HCT116 (cell line): ENCODE measurements at regions not wholly inside any gene's neighbourhood (a gene's known extent, or its start where the extent isn't known, plus 50 kb on each side); places are given as distances from the start of the nearest gene placed in this dataset.

ENCODE experiments used
- ATAC-seq: fragments of 200-7000 bp; cut with Tn5 transposase; 2 replicates; pipeline ENCODE4 v1.9.1; 2020; ENCODE audit warnings: mild to moderate bottlenecking, moderate library complexity
- BruUV-seq: library from RNA; stranded (reverse); fragments of 400-500 nt; replicated peaks from 2 replicates; lab custom pipeline; 2021; lab: Mats Ljungman, UMichigan
- CTCF ChIA-PET: fragments of 300-600 bp; sonication (Branson Sonifier 250); formaldehyde crosslinking; loops from one replicate; lab custom pipeline; 2021; ENCODE audit warnings: antibody characterized with exemption; lab: Charles Lee
- POLR2A ChIA-PET: fragments of 300-600, 350-600 bp; sonication (Branson Sonifier 250); formaldehyde crosslinking; loops from one replicate; lab custom pipeline; 2021; ENCODE audit warnings: antibody characterized with exemption; lab: Charles Lee
- RAD21 ChIA-PET, 2 experiments: fragments of 300-600 bp; sonication (Branson Sonifier 250); formaldehyde crosslinking; loops; one replicate each; lab custom pipeline; 2023; ENCODE audit warnings: low total read pairs in 2 of 2; ENCODE audit not compliant: uncharacterized antibody in 2 of 2, unreplicated experiment in 2 of 2, low non-redundant PET in 1 of 2; lab: Charles Lee
- DNase-seq: peaks from one replicate; pipeline ENCODE4 v3.0.0-alpha.2; 2010; ENCODE audit warnings: low read depth, low spot score
- H2AFZ ChIP-seq: fragments of 200-600 bp; shearing (Covaris generic), sonication (generic); 2 replicates; pipeline ENCODE4 v1.6.1; 2017; ENCODE audit warnings: low read depth, mixed run types, mixed read lengths, antibody characterized with exemption, low read length; ENCODE audit not compliant: poor library complexity, severe bottlenecking
- H3K27ac ChIP-seq: 2 replicates; pipeline ENCODE4 v1.5.1; 2012; ENCODE audit warnings: low read depth, low read length
- H3K27me3 ChIP-seq: fragments of 200-600 bp; sonication (generic); 2 replicates; pipeline ENCODE4 v1.6.1; 2016; ENCODE audit warnings: mixed run types, low read length, mixed read lengths; ENCODE audit not compliant: insufficient read depth
- H3K36me3 ChIP-seq, 2 experiments: fragments of 200-500 bp in 1 of 2; fragments of 200-600 bp in 1 of 2; sonication (Bioruptor generic) in 1 of 2; sonication (generic) in 1 of 2; 2 replicates each; pipeline versions ENCODE4 v1.5.1 to v1.6.1; 2014 to 2016; ENCODE audit warnings: low read length in 2 of 2, inconsistent platforms in 1 of 2, mixed read lengths in 1 of 2, mixed run types in 1 of 2; ENCODE audit not compliant: insufficient read depth in 2 of 2, control insufficient read depth in 1 of 2
- H3K4me1 ChIP-seq, 2 experiments: fragments of 200-600 bp in 1 of 2; sonication (generic) in 1 of 2; 2 replicates each; pipeline versions ENCODE4 v1.5.1 to v1.6.1; 2012 to 2017; ENCODE audit warnings: low read length in 2 of 2, inconsistent platforms in 1 of 2, mild to moderate bottlenecking in 1 of 2, mixed read lengths in 1 of 2, mixed run types in 1 of 2, moderate library complexity in 1 of 2; ENCODE audit not compliant: insufficient read depth in 2 of 2, control insufficient read depth in 1 of 2
- H3K4me2 ChIP-seq: fragments of 200-600 bp; sonication (generic); 2 replicates; pipeline ENCODE4 v1.6.1; 2017; ENCODE audit warnings: mixed run types, low read length, mixed read lengths
- H3K4me3 ChIP-seq, 2 experiments: fragments of 200-600 bp in 1 of 2; sonication (generic) in 1 of 2; replicated peaks in 1 of 2; 2 replicates each; pipeline ENCODE4 v1.5.1; 2011 to 2016; ENCODE audit warnings: low read length in 2 of 2, control low read depth in 1 of 2, low read depth in 1 of 2, mild to moderate bottlenecking in 1 of 2, mixed read lengths in 1 of 2, mixed run types in 1 of 2
- H3K79me2 ChIP-seq: fragments of 200-600 bp; sonication (generic); 2 replicates; pipeline ENCODE4 v1.6.1; 2017; ENCODE audit warnings: mild to moderate bottlenecking, mixed run types, low read length, moderate library complexity, mixed read lengths; ENCODE audit not compliant: insufficient read depth
- H3K9ac ChIP-seq: fragments of 200-600 bp; sonication (generic); 2 replicates; pipeline ENCODE4 v1.6.1; 2016; ENCODE audit warnings: low read length, mixed read lengths
- H3K9me2 ChIP-seq: fragments of 200-600 bp; sonication (generic), shearing (Covaris generic); 2 replicates; pipeline ENCODE4 v1.6.1; 2017; ENCODE audit warnings: mixed run types, mild to moderate bottlenecking, moderate library complexity; ENCODE audit not compliant: insufficient read depth
- H3K9me3 ChIP-seq, 2 experiments: fragments of 200-500 bp in 1 of 2; fragments of 200-600 bp in 1 of 2; sonication (Bioruptor generic) in 1 of 2; sonication (generic) in 1 of 2; 2 replicates each; pipeline ENCODE4 v1.6.1; 2014 to 2017; ENCODE audit warnings: low read length in 2 of 2, mixed read lengths in 2 of 2, inconsistent platforms in 1 of 2, low read depth in 1 of 2, mild to moderate bottlenecking in 1 of 2, mixed run types in 1 of 2, moderate library complexity in 1 of 2; ENCODE audit not compliant: control insufficient read depth in 1 of 2, insufficient read depth in 1 of 2
- H4K20me1 ChIP-seq: fragments of 200-600 bp; sonication (generic), shearing (Covaris generic); 2 replicates; pipeline ENCODE4 v1.6.1; 2017; ENCODE audit warnings: mixed run types, mild to moderate bottlenecking, moderate library complexity; ENCODE audit not compliant: insufficient read depth
- CBX3 ChIP-seq: IDR thresholded peaks from 2 replicates; pipeline ENCODE4 v1.6.1; 2012; ENCODE audit warnings: low read depth
- CEBPB ChIP-seq: IDR thresholded peaks from 2 replicates; pipeline ENCODE4 v1.6.1; 2012; ENCODE audit warnings: low read depth
- EZH2 ChIP-seq: fragments of 200-600 bp; sonication (generic); IDR thresholded peaks from 2 replicates; pipeline ENCODE4 v1.6.1; 2017; ENCODE audit warnings: antibody characterized with exemption, mixed run types
- EZH2phosphoT487 ChIP-seq: fragments of 200-600 bp; IDR thresholded peaks from 2 replicates; pipeline ENCODE4 v1.6.1; 2018; ENCODE audit warnings: antibody characterized with exemption, borderline replicate concordance
- FOSL1 ChIP-seq: IDR thresholded peaks from 2 replicates; pipeline ENCODE4 v1.6.1; 2012; ENCODE audit warnings: low read depth
- POLR2A ChIP-seq: IDR thresholded peaks from 2 replicates; pipeline ENCODE4 v1.7.0; 2011; ENCODE audit warnings: borderline replicate concordance; ENCODE audit not compliant: insufficient read depth, insufficient read length; ENCODE audit errors: extremely low read depth
- POLR2AphosphoS5 ChIP-seq: IDR thresholded peaks from 2 replicates; pipeline ENCODE4 v1.6.1; 2011; ENCODE audit warnings: mild to moderate bottlenecking, low read depth, low read length, moderate library complexity
- RAD21 ChIP-seq: IDR thresholded peaks from 2 replicates; pipeline ENCODE4 v1.6.1; 2012; ENCODE audit warnings: low read depth, mild to moderate bottlenecking
- SIN3A ChIP-seq: IDR thresholded peaks from 2 replicates; pipeline ENCODE4 v1.6.1; 2012; ENCODE audit warnings: low read depth
- SP1 ChIP-seq: IDR thresholded peaks from 2 replicates; pipeline ENCODE4 v1.6.1; 2012; ENCODE audit warnings: low read depth
- ZFX ChIP-seq: fragments of 450-650 bp; IDR thresholded peaks from 2 replicates; pipeline ENCODE4 v1.6.1; 2017
- ZNF274 ChIP-seq: fragments of 200-500 bp; sonication (Bioruptor generic); IDR thresholded peaks from 2 replicates; pipeline ENCODE4 v1.6.1; 2014; ENCODE audit warnings: mild to moderate bottlenecking, low read depth, low read length, inconsistent platforms
- intact Hi-C: fragments of 100-400 bp; cut with micrococcal nuclease; formaldehyde crosslinking; loops from 2 replicates; pipeline ENCODE4 v1.10.0; 2022
- TF ChIP-seq, protein P1 (sequence below): IDR thresholded peaks from 2 replicates; pipeline ENCODE4 v1.6.1; 2012
- TF ChIP-seq, protein P2 (sequence below), 3 experiments: fragments of 200-600 bp in 1 of 3; sonication (generic) in 1 of 3; IDR thresholded peaks in 2 of 3; conservative IDR thresholded peaks in 1 of 3; 2 replicates each; pipeline ENCODE4 v1.5.1; 2012 to 2017; ENCODE audit warnings: low read depth in 2 of 3, low read length in 2 of 3, antibody characterized with exemption in 1 of 3, borderline replicate concordance in 1 of 3, control low read depth in 1 of 3, mild to moderate bottlenecking in 1 of 3, mixed read lengths in 1 of 3, mixed run types in 1 of 3, moderate library complexity in 1 of 3; ENCODE audit not compliant: insufficient read depth in 1 of 3

DNA sequence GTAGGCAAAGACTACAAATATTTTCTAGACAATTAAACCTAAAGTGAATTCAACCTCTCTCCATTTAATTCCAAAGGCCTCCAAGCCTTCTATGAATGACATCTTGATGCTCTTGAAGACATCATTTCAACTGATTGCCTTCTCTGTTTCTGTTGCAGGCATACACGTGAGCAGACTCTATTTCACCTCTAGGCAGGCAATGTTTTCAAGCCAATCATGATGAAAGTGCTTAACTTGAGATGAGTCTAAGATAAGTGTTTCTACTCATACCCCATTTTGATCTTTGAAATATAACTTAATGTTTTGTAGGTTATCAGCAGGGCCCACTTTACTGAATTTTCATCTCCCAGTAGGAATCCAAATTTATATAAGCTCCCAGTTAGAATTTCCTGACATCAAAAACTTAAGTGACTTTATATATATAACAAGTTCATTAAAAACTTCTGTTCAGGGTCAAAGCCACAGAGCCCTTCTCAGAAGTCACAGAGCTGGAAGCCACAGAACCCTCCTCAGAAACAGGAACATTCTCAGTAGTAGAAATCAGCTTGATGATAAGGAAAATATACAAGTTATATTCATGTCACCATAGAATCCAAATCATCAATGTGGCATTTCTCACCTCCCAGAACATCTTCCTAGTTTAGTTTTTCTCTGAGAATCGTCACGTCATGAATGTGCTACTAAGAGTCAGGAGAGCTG, 108.5 kb downstream of the PHLDA1 start (continued):
- TF ChIP-seq SIN3A: no peak
- TF ChIP-seq RAD21: no peak
- no peak for TF ChIP-seq EZH2
- TF ChIP-seq, all 23 proteins: peak for 0

DNA sequence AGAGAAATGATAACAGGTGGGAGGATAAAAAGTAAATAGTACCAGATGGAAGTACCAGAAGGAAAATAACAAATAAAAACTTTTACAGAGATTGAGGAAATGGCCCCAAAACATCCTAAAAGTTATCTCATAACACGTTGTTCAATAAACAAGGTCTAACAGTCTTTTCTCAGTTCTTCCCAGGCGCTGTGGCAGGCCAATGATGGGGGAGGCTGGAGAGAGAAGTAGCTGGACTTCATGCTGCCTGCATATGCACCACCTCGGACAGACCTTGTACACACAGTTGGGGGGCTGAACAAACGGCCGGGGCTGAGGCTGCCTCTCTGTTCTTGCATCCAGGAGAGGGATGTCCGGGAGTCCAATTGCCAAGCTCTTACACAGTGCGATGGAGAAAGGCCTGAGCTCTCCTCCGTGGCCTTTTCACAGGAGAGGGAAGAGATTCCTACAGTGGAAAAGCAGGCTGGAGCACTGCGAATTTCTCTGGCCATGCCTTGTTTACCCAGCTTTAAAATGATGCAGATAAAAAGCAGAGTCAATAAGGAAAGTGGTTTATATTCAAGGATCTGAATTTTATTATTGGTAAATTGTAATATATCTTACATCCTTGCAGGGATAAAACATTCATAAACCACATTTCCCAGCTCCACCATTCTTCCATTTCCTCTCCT, 109.8 kb downstream of the PHLDA1 start:
- H3K4me2 ChIP-seq: no peak overlapping the region
- 0 out of 4 replicates have a peak, but pooled peaks cover 0 to 9% of the 10 kb centered on the region in 2 experiments for H3K36me3 ChIP-seq
- CTCF ChIA-PET: no interaction called here
- ATAC-seq (no peak), DNase-seq (no peak)
- POLR2A ChIA-PET: interaction anchor here (0.7 to 1.4 kb wide), 2 partner anchors 10 to 23 kb away, joined by 3 to 4 read pairs; no protein-coding TSS in a partner anchor
- TF ChIP-seq SP1: no peak
- TF ChIP-seq RAD21: no peak
- TF ChIP-seq, protein P1, sequence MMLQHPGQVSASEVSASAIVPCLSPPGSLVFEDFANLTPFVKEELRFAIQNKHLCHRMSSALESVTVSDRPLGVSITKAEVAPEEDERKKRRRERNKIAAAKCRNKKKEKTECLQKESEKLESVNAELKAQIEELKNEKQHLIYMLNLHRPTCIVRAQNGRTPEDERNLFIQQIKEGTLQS: no peak
- TF ChIP-seq, all 23 proteins: peak for 0
- H2AFZ ChIP-seq: no peak overlapping the region
- intact Hi-C loops: no loop called here
- H3K9me2 ChIP-seq: no peaks in the 10 kb centered on the region
- peaks cover 0 to 7% of the 10 kb centered on the region in 2 experiments; a peak in 2 of 4 replicates for H3K4me1 ChIP-seq
- H4K20me1 ChIP-seq: no peaks in the 10 kb centered on the region
- no peak overlapping the region for H3K4me3 ChIP-seq
- no peak overlapping the region for H3K9ac ChIP-seq
- RAD21 ChIA-PET: interaction anchor here in 1 of 2 experiments (0.7 kb wide), 1 partner anchor 101 kb away, joined by 3 read pairs; no protein-coding TSS in a partner anchor
- peaks cover 0 to 12% of the 10 kb centered on the region in 2 experiments; a peak in 1 of 4 replicates for H3K9me3 ChIP-seq
- no peaks in the 10 kb centered on the region for H3K27me3 ChIP-seq
- no peak overlapping the region for H3K27ac ChIP-seq
- no TSS peak for BruUV-seq
- H3K79me2 ChIP-seq: no peaks in the 10 kb centered on the region

DNA sequence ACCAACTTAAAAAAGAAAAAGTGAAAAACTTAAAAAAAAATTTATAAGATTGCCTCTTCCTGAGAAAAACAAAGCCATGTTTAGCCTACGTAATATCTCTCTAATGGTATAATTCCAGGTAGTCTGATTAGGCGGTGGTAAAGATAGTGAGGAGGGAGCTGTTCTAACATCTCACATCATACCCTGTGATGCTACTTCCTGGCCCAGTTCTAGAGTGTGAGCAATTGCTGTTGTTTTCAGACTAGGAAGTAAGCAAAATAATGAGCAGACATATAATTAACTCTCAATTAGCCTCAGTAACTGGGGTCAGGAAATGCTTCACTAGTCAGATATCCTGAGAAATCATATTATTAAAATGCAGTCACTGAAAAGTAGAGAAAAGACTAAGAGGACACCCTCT, 113.9 kb downstream of the PHLDA1 start:
- Histone ChIP-seq H3K4me1 (peaks cover 21 to 22% of the 10 kb centered on the region in 2 experiments), H3K36me3 (no peaks in the 10 kb centered on the region), H3K79me2 (no peaks in the 10 kb centered on the region), H2AFZ (no peak overlapping the region), H3K9me3 (no peaks in the 10 kb centered on the region), H3K4me3 (no peak overlapping the region), H3K4me2 (no peak overlapping the region), H3K27ac (no peak overlapping the region), H3K27me3 (no peaks in the 10 kb centered on the region), H3K9ac (no peak overlapping the region), H4K20me1 (no peaks in the 10 kb centered on the region), H3K9me2 (no peaks in the 10 kb centered on the region)
- ChIA-PET POLR2A (no interaction called here), CTCF (no interaction called here), RAD21 (no interaction called here)
- intact Hi-C loops: no loop called here
- no peak for DNase-seq
- BruUV-seq: no TSS peak
- TF ChIP-seq, protein P2, sequence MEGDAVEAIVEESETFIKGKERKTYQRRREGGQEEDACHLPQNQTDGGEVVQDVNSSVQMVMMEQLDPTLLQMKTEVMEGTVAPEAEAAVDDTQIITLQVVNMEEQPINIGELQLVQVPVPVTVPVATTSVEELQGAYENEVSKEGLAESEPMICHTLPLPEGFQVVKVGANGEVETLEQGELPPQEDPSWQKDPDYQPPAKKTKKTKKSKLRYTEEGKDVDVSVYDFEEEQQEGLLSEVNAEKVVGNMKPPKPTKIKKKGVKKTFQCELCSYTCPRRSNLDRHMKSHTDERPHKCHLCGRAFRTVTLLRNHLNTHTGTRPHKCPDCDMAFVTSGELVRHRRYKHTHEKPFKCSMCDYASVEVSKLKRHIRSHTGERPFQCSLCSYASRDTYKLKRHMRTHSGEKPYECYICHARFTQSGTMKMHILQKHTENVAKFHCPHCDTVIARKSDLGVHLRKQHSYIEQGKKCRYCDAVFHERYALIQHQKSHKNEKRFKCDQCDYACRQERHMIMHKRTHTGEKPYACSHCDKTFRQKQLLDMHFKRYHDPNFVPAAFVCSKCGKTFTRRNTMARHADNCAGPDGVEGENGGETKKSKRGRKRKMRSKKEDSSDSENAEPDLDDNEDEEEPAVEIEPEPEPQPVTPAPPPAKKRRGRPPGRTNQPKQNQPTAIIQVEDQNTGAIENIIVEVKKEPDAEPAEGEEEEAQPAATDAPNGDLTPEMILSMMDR (IDR thresholded peaks at IDR 0.05 in 2 of 3, conservative IDR thresholded peaks at IDR 0.05 in 1 of 3; ENCODE audit: borderline replicate concordance in 1 of 3, insufficient read depth in 1 of 3, low read depth in 2 of 3, low read length in 2 of 3): no peak
- no peak for TF ChIP-seq CBX3
- TF ChIP-seq POLR2AphosphoS5: no peak
- TF ChIP-seq ZNF274: no peak
- no peak for TF ChIP-seq ZFX
- TF ChIP-seq CEBPB: no peak
- TF ChIP-seq FOSL1: no peak
- no peak for TF ChIP-seq EZH2phosphoT487
- TF ChIP-seq POLR2A: no peak
- TF ChIP-seq RAD21: no peak
- TF ChIP-seq, protein P1: no peak
- no peak for ATAC-seq
